ENCODE measurements at regions not wholly inside any gene's neighbourhood (a gene's known extent, or its start where the extent isn't known, plus 50 kb on each side); places are given as distances from the start of the nearest gene placed in this dataset.

DNA sequence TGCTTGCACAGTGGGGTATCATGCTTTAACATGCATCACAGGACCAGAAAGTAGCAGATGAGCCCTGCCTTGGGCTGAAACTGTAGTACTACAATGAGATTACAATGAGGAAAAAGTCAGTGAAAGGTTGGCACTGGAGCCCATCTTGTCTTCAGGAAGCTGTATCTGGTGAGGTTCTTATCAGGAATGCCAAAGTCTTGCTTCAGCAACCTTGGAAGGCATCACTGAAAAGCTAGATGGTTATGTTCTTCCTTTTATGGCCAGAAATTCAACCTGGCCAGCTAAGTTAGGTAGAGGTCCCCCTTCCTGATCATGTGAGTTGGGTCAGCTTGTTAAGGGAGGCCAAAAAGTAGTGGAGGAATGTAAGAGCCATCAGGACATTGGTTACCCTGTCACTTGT lies 254.0 kb upstream of the FAT3 start:
- TF ChIP-seq, protein P1, sequence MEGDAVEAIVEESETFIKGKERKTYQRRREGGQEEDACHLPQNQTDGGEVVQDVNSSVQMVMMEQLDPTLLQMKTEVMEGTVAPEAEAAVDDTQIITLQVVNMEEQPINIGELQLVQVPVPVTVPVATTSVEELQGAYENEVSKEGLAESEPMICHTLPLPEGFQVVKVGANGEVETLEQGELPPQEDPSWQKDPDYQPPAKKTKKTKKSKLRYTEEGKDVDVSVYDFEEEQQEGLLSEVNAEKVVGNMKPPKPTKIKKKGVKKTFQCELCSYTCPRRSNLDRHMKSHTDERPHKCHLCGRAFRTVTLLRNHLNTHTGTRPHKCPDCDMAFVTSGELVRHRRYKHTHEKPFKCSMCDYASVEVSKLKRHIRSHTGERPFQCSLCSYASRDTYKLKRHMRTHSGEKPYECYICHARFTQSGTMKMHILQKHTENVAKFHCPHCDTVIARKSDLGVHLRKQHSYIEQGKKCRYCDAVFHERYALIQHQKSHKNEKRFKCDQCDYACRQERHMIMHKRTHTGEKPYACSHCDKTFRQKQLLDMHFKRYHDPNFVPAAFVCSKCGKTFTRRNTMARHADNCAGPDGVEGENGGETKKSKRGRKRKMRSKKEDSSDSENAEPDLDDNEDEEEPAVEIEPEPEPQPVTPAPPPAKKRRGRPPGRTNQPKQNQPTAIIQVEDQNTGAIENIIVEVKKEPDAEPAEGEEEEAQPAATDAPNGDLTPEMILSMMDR (IDR thresholded peaks at IDR 0.05), result no peak
- Mint-ChIP-seq H3K27ac (no peak overlapping the region), H3K36me3 (no peaks in the 10 kb centered on the region), H3K4me1 (no peaks in the 10 kb centered on the region), H3K9me3 (peaks cover 6 to 18% of the 10 kb centered on the region in 2 donors), H3K4me3 (no peak overlapping the region), H3K27me3 (ENCODE audit: low read depth in 2 of 2) (no peaks in the 10 kb centered on the region)
- H3K27me3 ChIP-seq (ENCODE audit: control insufficient read depth, insufficient read depth, low read length), result no peaks in the 10 kb centered on the region
- H3K36me3 ChIP-seq (ENCODE audit: control insufficient read depth, insufficient read depth, low read length), result no peaks in the 10 kb centered on the region
- H3K9me3 ChIP-seq (ENCODE audit: control insufficient read depth, insufficient read depth, low read length), result peaks cover 6% of the 10 kb centered on the region
- no peak overlapping the region for H3K27ac ChIP-seq (ENCODE audit: low read length)
- no peak overlapping the region for H3K4me3 ChIP-seq (ENCODE audit: low read length)
- DNase-seq (no peak), ATAC-seq (no peak)
- intact Hi-C loops (cut with micrococcal nuclease), result no loop called here
- no peaks in the 10 kb centered on the region for H3K4me1 ChIP-seq (ENCODE audit: control insufficient read depth, insufficient read depth, low read length)

DNA sequence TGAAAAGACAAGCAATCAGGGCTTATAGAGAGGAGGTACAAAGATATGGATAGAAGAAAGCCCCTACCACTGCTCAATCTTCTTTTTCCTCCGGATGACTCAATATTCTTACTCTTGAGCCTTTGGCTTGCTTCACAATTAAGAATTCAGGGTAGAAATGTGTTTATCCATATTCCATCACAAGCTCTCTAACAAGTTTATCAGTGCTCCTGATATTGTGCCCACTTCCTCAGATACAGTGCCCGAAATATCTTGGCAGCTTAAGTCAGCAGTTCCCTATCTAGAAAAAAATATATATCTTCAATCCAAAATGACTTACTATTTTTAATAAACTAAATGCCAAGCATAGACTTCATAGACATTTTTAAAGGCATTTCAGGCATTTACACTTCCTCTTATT lies 255.1 kb upstream of the FAT3 start:
- Histone ChIP-seq H3K36me3 (ENCODE audit: control insufficient read depth, insufficient read depth, low read length) (no peaks in the 10 kb centered on the region), H3K9me3 (ENCODE audit: control insufficient read depth, insufficient read depth, low read length) (peaks cover 6% of the 10 kb centered on the region), H3K4me3 (ENCODE audit: low read length) (no peak overlapping the region), H3K27me3 (ENCODE audit: control insufficient read depth, insufficient read depth, low read length) (no peaks in the 10 kb centered on the region), H3K27ac (ENCODE audit: low read length) (no peak overlapping the region), H3K4me1 (ENCODE audit: control insufficient read depth, insufficient read depth, low read length) (no peaks in the 10 kb centered on the region)
- H3K36me3 Mint-ChIP-seq, result no peaks in the 10 kb centered on the region
- no peak for DNase-seq
- H3K9me3 Mint-ChIP-seq, result peaks cover 10 to 20% of the 10 kb centered on the region in 2 donors
- no peak overlapping the region for H3K27ac Mint-ChIP-seq
- intact Hi-C loops (cut with micrococcal nuclease), result no loop called here
- no peaks in the 10 kb centered on the region for H3K4me1 Mint-ChIP-seq
- H3K4me3 Mint-ChIP-seq, result no peak overlapping the region
- H3K27me3 Mint-ChIP-seq (ENCODE audit: low read depth in 2 of 2), result no peaks in the 10 kb centered on the region
- TF ChIP-seq, protein P1 (IDR thresholded peaks at IDR 0.05), result no peak
- 72% methylated on average over 1 of the region's 2 CpGs for WGBS (ENCODE audit: insufficient coverage)
- no peak for ATAC-seq

DNA sequence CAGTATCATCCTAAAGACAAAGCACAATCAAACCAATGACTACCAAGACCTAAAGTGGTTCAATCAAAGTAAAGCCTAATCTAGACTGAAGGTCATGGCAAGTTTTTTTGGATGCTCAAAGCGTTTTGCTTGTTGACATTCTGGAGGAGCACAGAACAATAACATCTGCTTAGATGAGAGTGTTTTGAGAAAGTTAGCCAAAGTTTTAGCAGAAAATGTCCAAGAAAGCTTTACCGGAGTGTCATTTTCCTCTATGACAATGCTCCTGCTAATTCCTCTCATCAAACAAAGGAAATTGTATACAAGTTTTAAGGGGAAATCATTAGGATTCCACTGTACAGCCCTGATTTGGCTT lies 256.9 kb upstream of the FAT3 start:
- Histone ChIP-seq H3K4me3 (ENCODE audit: low read length) (no peak overlapping the region), H3K36me3 (ENCODE audit: control insufficient read depth, insufficient read depth, low read length) (no peaks in the 10 kb centered on the region), H3K4me1 (ENCODE audit: control insufficient read depth, insufficient read depth, low read length) (no peaks in the 10 kb centered on the region), H3K9me3 (ENCODE audit: control insufficient read depth, insufficient read depth, low read length) (peaks cover 6% of the 10 kb centered on the region), H3K27ac (ENCODE audit: low read length) (no peak overlapping the region), H3K27me3 (ENCODE audit: control insufficient read depth, insufficient read depth, low read length) (no peaks in the 10 kb centered on the region)
- H3K36me3 Mint-ChIP-seq, result peaks cover 7% of the 10 kb centered on the region
- intact Hi-C loops (cut with micrococcal nuclease), result no loop called here
- no peak overlapping the region for H3K4me3 Mint-ChIP-seq
- WGBS (ENCODE audit: insufficient coverage), result 84% methylated on average over 1 of the region's 2 CpGs
- no peaks in the 10 kb centered on the region for H3K27me3 Mint-ChIP-seq (ENCODE audit: low read depth in 2 of 2)
- H3K4me1 Mint-ChIP-seq, result no peaks in the 10 kb centered on the region
- TF ChIP-seq, protein P1 (IDR thresholded peaks at IDR 0.05), result no peak
- H3K27ac Mint-ChIP-seq, result no peak overlapping the region
- peaks cover 16 to 17% of the 10 kb centered on the region in 2 donors for H3K9me3 Mint-ChIP-seq
- no peak for ATAC-seq
- DNase-seq, result no peak

DNA sequence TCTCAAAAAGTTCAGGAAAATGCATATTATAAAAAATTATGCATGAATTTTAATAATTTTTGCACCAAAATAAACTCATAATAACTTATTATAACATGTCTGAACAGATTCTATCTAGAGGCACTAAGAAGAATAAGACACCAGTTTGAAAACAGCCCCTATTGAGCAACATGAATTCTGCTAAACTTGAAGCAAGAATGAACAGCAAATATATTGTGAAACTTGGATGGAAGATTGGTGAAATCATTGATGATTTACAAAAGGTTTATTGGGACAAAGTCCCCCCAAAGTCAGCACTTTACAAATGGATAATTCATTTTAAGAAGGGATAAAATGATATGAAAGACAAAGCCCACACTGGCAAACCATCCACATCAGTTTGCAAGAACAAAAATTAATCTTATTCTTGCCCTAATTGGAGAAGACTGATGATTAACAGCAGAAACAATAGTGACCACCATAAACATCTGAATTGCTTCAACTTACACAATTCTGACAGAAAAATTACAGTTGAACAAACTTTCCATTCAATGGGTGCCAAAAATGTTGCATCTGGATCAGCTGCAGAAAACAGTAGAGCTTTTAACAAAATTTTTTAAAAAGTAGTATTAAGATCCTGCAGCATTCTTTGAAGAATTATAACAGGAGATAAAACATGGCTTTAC lies 257.5 kb upstream of the FAT3 start:
- TF ChIP-seq, protein P1 (IDR thresholded peaks at IDR 0.05), result no peak
- no peak for DNase-seq
- intact Hi-C loops (cut with micrococcal nuclease), result no loop called here
- H3K27ac Mint-ChIP-seq, result no peak overlapping the region
- ATAC-seq, result no peak
- H3K27ac ChIP-seq (ENCODE audit: low read length), result no peak overlapping the region
- H3K36me3 Mint-ChIP-seq, result peaks cover 12% of the 10 kb centered on the region
- peaks cover 19 to 20% of the 10 kb centered on the region in 2 donors for H3K9me3 Mint-ChIP-seq
- H3K4me1 Mint-ChIP-seq, result no peaks in the 10 kb centered on the region
- no peaks in the 10 kb centered on the region for H3K4me1 ChIP-seq (ENCODE audit: control insufficient read depth, insufficient read depth, low read length)
- H3K36me3 ChIP-seq (ENCODE audit: control insufficient read depth, insufficient read depth, low read length), result no peaks in the 10 kb centered on the region
- H3K9me3 ChIP-seq (ENCODE audit: control insufficient read depth, insufficient read depth, low read length), result peaks cover 6% of the 10 kb centered on the region
- H3K4me3 ChIP-seq (ENCODE audit: low read length), result no peak overlapping the region
- no peaks in the 10 kb centered on the region for H3K27me3 Mint-ChIP-seq (ENCODE audit: low read depth in 2 of 2)
- H3K4me3 Mint-ChIP-seq, result no peak overlapping the region
- no peaks in the 10 kb centered on the region for H3K27me3 ChIP-seq (ENCODE audit: control insufficient read depth, insufficient read depth, low read length)

Data from natural killer cell (primary cell).